Motor neuron (in vitro differentiated cells): ENCODE measurements at regions not wholly inside any gene's neighbourhood (a gene's known extent, or its start where the extent isn't known, plus 50 kb on each side); places are given as distances from the start of the nearest gene placed in this dataset.

Source experiments
- ATAC-seq, 8 experiments: fragments of 200-7000 bp; cut with Tn5 transposase; replicated peaks in 6 of 8; 2 replicates each; pipeline ENCODE4 v1.8.0; 2021; ENCODE audit warnings: mild to moderate bottlenecking in 8 of 8, moderate library complexity in 8 of 8
- H3K27ac ChIP-seq, 2 donors: fragments of 250-450 bp; sonication (Bioruptor Pico); 2 replicates each; pipeline ENCODE4 v1.9.0; 2021; ENCODE audit warnings: antibody characterized with exemption in 2 of 2, mild to moderate bottlenecking in 2 of 2, moderate library complexity in 1 of 2
- H3K4me1 ChIP-seq, 2 donors: fragments of 250-450 bp; sonication (Bioruptor Pico); replicated peaks in 1 of 2; 2 replicates each; pipeline ENCODE4 v1.6.1; 2021; ENCODE audit warnings: antibody characterized with exemption in 2 of 2, mild to moderate bottlenecking in 2 of 2, moderate library complexity in 1 of 2
- H3K4me3 ChIP-seq, 5 donors: fragments of 250-450 bp; sonication (Bioruptor Pico); 2 replicates each; pipeline ENCODE4 v1.9.0; 2021; ENCODE audit warnings: antibody characterized with exemption in 5 of 5, mild to moderate bottlenecking in 5 of 5, moderate library complexity in 4 of 5
- WGBS, 10 experiments: fragments of 450-650 bp; shearing (Covaris generic); methylation state at CpG; one replicate each; pipeline ENCODE4 v1.0.0; 2022; 5-methylcytosine and 5-hydroxymethylcytosine counted together
- in situ Hi-C, 9 experiments: fragments of 400-800 bp; cut with MboI; loops; one replicate each; pipeline ENCODE4 v1.15.0; 2021; ENCODE audit warnings: low sequenced_read_pairs in 9 of 9, low pct_unique_long_range_greater_than_20kb in 2 of 9; ENCODE audit not compliant: unreplicated experiment in 9 of 9

DNA sequence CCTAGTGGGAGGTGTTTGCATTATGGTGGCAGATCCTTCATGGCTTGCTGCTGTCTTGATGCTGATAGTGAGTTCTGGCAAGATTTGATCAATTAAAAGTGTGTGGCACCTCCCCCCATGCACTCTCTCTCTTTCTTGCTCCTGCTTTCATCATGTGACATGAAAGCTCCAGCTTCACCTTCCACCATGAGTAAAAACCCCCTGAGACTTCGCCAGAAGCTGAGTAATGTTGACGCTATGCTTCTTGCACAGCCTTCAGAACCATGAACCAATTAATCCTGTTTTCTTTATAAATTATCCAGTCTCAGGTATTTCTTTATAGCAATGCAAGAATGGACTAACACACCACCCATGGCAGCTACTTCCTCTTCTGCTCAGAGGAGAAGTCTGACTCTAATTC lies 2181.4 kb upstream of the PIK3C3 start:
- in situ Hi-C loops: no loop called here
- ATAC-seq: no peak
- H3K4me1 ChIP-seq: peaks cover 0 to 8% of the 10 kb centered on the region in 2 donors
- WGBS, 10 experiments: 0 to 100% (median 92%) methylated on average over 1 to 2 of the region's 2 CpGs; no CpG with 5 or more reads in 4 of the 10 experiments
- no peak overlapping the region for H3K4me3 ChIP-seq
- H3K27ac ChIP-seq: no peak overlapping the region

DNA sequence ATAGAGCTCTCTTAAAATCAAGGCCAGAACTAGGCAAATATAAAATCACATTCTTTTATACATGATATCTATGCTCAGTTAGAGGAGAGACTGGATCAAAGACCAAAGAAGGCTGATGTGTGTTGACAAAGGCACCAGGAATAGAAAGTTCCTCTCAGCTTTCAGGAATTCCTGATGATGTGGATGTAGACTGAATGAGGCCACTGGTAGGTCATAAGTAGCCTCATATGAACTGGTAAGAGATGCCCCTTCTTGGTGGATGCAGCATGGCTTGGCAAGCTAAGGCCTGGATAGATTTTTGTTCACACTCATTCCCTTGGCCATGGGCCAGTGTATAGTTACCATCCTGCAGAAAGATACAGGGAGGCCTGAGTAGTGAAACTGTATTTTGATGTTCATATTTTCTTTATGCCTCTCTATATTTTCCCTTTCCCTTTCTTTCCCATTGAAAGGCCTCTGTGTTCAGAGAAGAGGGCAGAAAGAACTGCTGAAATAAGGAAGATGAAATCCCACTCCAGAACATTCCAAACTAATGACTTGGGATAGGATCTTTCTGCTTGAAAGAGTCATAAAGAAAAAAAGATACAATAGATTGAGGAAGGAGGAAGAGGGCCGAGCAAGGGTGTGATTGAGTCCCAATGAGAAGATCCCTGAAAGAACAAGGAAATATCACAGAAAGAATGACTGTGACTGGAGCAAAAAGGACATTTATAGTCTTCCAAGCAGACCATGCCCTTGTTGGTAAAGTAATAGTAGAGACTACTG lies 2182.7 kb upstream of the PIK3C3 start:
- no peak overlapping the region for H3K4me3 ChIP-seq
- ATAC-seq: no peak
- WGBS, 10 experiments: 20 to 100% (median 89%) methylated on average over 1 of the region's 1 CpG; no CpG with 5 or more reads in 4 of the 10 experiments
- H3K27ac ChIP-seq: no peak overlapping the region
- H3K4me1 ChIP-seq: peaks cover 1 to 8% of the 10 kb centered on the region in 2 donors
- in situ Hi-C loops: no loop called here

- no peak overlapping the region for H3K27ac ChIP-seq
- no peak for ATAC-seq
- 0 to 100% (median 94%) methylated on average over 1 of the region's 1 CpG; no CpG with 5 or more reads in 3 of the 10 experiments for WGBS, 10 experiments
- peaks cover 3 to 8% of the 10 kb centered on the region in 2 donors for H3K4me1 ChIP-seq
- no peak overlapping the region for H3K4me3 ChIP-seq
- in situ Hi-C loops: no loop called here
Observed at GRCh38 chr18:39770399-39770798, 2184.6 kb upstream of the PIK3C3 start.

DNA sequence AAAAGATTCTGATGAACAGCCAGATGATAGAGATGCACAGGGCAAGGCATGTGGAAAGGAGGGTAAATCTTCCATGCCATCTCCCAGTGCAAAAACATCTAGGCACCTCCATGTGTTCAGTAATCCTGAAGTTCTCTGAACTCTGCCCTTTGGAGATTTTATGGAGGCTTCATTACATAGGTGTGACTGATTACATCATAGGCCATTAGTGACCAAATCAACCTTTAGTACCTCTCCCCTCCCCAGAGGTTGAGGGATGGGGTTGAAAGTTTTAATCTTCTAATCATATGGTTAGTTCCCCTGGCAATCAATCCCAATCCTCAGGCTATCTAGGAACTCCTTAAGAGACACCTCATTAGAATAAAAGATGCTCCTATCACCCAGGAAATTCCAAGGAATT lies 2190.2 kb upstream of the PIK3C3 start:
- no peak overlapping the region for H3K27ac ChIP-seq
- in situ Hi-C loops: no loop called here
- no peak for ATAC-seq

DNA sequence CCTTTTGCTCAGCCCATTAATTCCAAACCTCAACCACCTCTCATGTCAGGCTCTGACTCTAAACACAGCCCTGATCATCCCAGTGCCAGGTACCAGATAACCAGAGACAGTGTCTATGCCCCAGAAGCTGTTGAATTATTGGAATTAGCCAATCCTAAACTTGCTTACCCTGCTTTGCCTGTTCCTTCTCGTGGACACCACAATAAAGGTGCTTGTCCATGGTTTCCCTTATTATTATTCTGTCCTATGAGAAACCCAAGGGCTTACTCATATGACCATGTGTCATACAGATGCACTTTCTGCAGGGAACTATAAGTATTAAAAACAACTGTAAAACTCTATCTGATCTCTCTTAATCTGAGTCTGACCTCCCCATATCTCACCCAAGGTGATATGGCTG lies 2193.8 kb upstream of the PIK3C3 start:
- no peaks in the 10 kb centered on the region for H3K4me1 ChIP-seq
- ATAC-seq: no peak
- WGBS, 10 experiments: 0 to 100% (median 80%) methylated on average over 1 of the region's 1 CpG; no CpG with 5 or more reads in 1 of the 10 experiments
- no peak overlapping the region for H3K4me3 ChIP-seq
- H3K27ac ChIP-seq: no peak overlapping the region
- in situ Hi-C loops: no loop called here

More for the DNA sequence above, 2190.2 kb upstream of the PIK3C3 start:
- peaks cover 0 to 3% of the 10 kb centered on the region in 2 donors for H3K4me1 ChIP-seq
- no peak overlapping the region for H3K4me3 ChIP-seq

DNA sequence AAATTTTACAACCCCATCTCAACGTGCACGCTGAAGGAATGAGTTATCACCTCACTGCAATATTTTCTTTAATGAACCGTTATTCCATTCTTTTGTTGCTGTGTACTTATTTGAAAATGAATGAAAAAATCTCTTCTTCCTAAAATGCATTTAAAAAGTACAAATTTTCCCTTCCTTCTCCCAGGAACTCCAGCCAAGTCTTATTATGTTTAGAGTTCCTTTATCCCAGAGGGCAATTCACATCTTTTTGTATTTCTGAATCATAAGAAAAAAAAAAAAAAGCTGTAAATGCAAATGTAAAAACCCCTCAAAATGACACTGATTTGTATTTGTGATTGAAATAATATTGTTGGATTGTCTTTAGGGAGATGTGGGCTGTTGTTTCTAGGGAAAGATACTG lies 2194.3 kb upstream of the CELF4 start:
- WGBS, 10 experiments: 7 to 100% (median 74%) methylated on average over 1 to 3 of the region's 3 CpGs

DNA sequence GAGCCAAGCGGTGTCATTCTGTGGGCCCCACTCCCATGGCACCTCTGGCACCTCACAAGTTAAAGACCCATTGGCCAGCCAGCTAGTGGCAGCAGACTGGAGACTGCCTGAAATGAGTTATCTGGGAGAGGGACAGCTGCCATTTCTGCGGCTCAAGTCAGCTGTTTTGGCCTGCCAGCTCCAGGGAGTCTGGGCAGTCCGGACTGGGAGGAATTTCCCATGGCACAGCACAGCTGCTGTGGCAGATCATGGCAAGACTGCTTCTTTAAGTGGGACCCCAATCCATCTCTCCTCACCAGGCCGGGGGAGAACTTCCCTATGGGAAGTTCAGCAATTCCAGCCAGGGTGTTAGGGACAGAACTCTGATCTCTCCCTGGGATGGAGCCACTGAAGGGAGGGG lies 2187.6 kb upstream of the CELF4 start:
- in situ Hi-C loops: no loop called here
- H3K27ac ChIP-seq: no peak overlapping the region
- 0 to 100% (median 80%) methylated on average over 1 to 2 of the region's 4 CpGs; no CpG with 5 or more reads in 7 of the 10 experiments for WGBS, 10 experiments
- no peaks in the 10 kb centered on the region for H3K4me1 ChIP-seq
- ATAC-seq: no peak
- no peak overlapping the region for H3K4me3 ChIP-seq

More for the DNA sequence above, 2194.3 kb upstream of the CELF4 start:
- ATAC-seq: no peak
- no peak overlapping the region for H3K4me3 ChIP-seq
- H3K4me1 ChIP-seq: no peaks in the 10 kb centered on the region
- in situ Hi-C loops: no loop called here
- H3K27ac ChIP-seq: no peak overlapping the region

GRCh38 chr18:39752351-39752750 lies 2186.8 kb upstream of the CELF4 start:
- Histone ChIP-seq H3K4me1 (no peaks in the 10 kb centered on the region), H3K4me3 (no peak overlapping the region), H3K27ac (no peak overlapping the region)
- 17 to 83% (median 42%) methylated on average over 1 to 2 of the region's 2 CpGs; no CpG with 5 or more reads in 2 of the 10 experiments for WGBS, 10 experiments
- in situ Hi-C loops: no loop called here
- peak in 1 of 8 experiments; percentile 17 for ATAC-seq

- no peaks in the 10 kb centered on the region for H3K4me1 ChIP-seq
- no peak overlapping the region for H3K27ac ChIP-seq
- in situ Hi-C loops: no loop called here
- WGBS, 10 experiments: 14 to 100% (median 80%) methylated on average over 1 to 4 of the region's 4 CpGs
- ATAC-seq: no peak
- no peak overlapping the region for H3K4me3 ChIP-seq
Observed at GRCh38 chr18:39751921-39752320, 2186.3 kb upstream of the CELF4 start.

GRCh38 chr18:39751161-39751560 lies 2185.6 kb upstream of the CELF4 start:
- in situ Hi-C loops: no loop called here
- H3K4me1 ChIP-seq: no peaks in the 10 kb centered on the region
- no peak for ATAC-seq
- no peak overlapping the region for H3K27ac ChIP-seq
- H3K4me3 ChIP-seq: no peak overlapping the region
- WGBS, 10 experiments: 0 to 100% (median 77%) methylated on average over 1 of the region's 1 CpG; no CpG with 5 or more reads in 2 of the 10 experiments

- no peaks in the 10 kb centered on the region for H3K4me1 ChIP-seq
- WGBS, 10 experiments: 0 to 100% (median 92%) methylated on average over 1 to 2 of the region's 2 CpGs; no CpG with 5 or more reads in 6 of the 10 experiments
- ATAC-seq: peak in 1 of 8 experiments; percentile 25
- no peak overlapping the region for H3K27ac ChIP-seq
- no peak overlapping the region for H3K4me3 ChIP-seq
- in situ Hi-C loops: no loop called here
Observed at GRCh38 chr18:39749154-39749553, 2183.6 kb upstream of the CELF4 start.

DNA sequence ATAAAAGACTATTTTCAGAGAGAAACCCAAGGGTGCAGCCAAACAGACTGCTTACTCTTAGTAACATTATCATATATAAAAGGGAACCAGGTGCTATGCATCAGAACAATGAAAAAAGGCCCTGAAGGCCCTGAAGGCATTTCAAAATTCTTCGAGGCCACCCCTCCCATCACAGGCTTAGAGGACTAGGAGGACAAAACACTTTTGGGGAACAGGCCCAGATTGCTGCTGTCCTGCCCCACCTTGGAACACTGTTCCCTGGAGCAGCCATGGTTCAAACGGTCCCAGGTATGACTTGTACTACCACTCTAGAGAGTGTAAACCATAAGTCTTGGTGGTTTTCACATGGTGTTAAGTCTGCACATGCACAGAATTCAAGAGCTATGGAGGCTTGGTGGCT lies 2183.1 kb upstream of the CELF4 start:
- Histone ChIP-seq H3K4me1 (no peaks in the 10 kb centered on the region), H3K4me3 (no peak overlapping the region), H3K27ac (no peak overlapping the region)
- WGBS, 10 experiments: 0 to 100% (median 95%) methylated on average over 1 to 2 of the region's 2 CpGs; no CpG with 5 or more reads in 4 of the 10 experiments
- ATAC-seq: no peak
- in situ Hi-C loops: no loop called here

DNA sequence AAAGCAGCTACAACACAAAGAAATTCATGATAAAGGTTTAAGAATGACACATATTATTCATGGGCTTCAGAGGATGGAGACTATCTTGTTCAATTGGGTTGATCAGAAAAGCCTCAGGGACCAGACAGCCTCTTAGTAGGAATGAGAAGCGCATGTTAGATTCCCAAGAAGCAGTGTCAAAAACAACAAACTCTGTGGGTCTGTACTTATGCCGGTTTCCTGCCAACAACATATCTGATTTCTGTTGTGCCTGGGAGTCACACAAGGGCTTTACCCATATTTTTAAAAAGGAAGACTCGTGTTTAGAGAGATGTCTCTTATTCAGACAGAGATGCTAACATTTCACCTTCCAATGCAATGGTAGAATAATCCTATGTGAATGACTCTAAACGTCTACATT lies 2180.6 kb upstream of the CELF4 start:
- Histone ChIP-seq H3K4me3 (no peak overlapping the region), H3K27ac (no peak overlapping the region), H3K4me1 (peaks cover 2 to 6% of the 10 kb centered on the region in 2 donors)
- in situ Hi-C loops: no loop called here
- WGBS, 10 experiments: 23 to 100% (median 82%) methylated on average over 1 to 4 of the region's 4 CpGs
- no peak for ATAC-seq

DNA sequence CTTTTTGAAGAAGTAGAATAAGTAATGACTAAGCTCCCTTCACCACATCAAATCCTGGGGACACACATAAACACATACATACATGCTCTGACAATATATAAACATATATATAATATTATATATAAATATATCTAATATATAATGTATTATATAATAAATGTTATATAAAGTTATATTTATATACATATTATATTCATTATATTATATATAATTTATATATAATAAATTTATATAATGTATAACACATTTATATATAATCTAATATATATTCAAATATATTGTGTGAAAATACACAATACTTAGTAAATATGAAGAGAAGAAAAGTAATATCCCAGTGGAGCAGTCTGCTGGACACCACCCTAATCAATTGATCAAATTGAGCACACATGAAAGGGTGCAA lies 2177.9 kb upstream of the CELF4 start:
- Histone ChIP-seq H3K27ac (no peak overlapping the region), H3K4me3 (no peak overlapping the region), H3K4me1 (peaks cover 2 to 6% of the 10 kb centered on the region in 2 donors)
- no peak for ATAC-seq
- in situ Hi-C loops: no loop called here
